HCT116 (cell line): ENCODE measurements at regions not wholly inside any gene's neighbourhood (a gene's known extent, or its start where the extent isn't known, plus 50 kb on each side); places are given as distances from the start of the nearest gene placed in this dataset.

Experiments used
- ATAC-seq: fragments of 200-7000 bp; cut with Tn5 transposase; 2 replicates; pipeline ENCODE4 v1.9.1; 2020; ENCODE audit warnings: mild to moderate bottlenecking, moderate library complexity
- BruUV-seq: library from RNA; stranded (reverse); fragments of 400-500 nt; replicated peaks from 2 replicates; lab custom pipeline; 2021; lab: Mats Ljungman, UMichigan
- CTCF ChIA-PET: fragments of 300-600 bp; sonication (Branson Sonifier 250); formaldehyde crosslinking; loops from one replicate; lab custom pipeline; 2021; ENCODE audit warnings: antibody characterized with exemption; lab: Charles Lee
- POLR2A ChIA-PET: fragments of 300-600, 350-600 bp; sonication (Branson Sonifier 250); formaldehyde crosslinking; loops from one replicate; lab custom pipeline; 2021; ENCODE audit warnings: antibody characterized with exemption; lab: Charles Lee
- RAD21 ChIA-PET, 2 experiments: fragments of 300-600 bp; sonication (Branson Sonifier 250); formaldehyde crosslinking; loops; one replicate each; lab custom pipeline; 2023; ENCODE audit warnings: low total read pairs in 2 of 2; ENCODE audit not compliant: uncharacterized antibody in 2 of 2, unreplicated experiment in 2 of 2, low non-redundant PET in 1 of 2; lab: Charles Lee
- DNase-seq: peaks from one replicate; pipeline ENCODE4 v3.0.0-alpha.2; 2010; ENCODE audit warnings: low read depth, low spot score
- H2AFZ ChIP-seq: fragments of 200-600 bp; shearing (Covaris generic), sonication (generic); 2 replicates; pipeline ENCODE4 v1.6.1; 2017; ENCODE audit warnings: low read depth, mixed run types, mixed read lengths, antibody characterized with exemption, low read length; ENCODE audit not compliant: poor library complexity, severe bottlenecking
- H3K27ac ChIP-seq: 2 replicates; pipeline ENCODE4 v1.5.1; 2012; ENCODE audit warnings: low read depth, low read length
- H3K27me3 ChIP-seq: fragments of 200-600 bp; sonication (generic); 2 replicates; pipeline ENCODE4 v1.6.1; 2016; ENCODE audit warnings: mixed run types, low read length, mixed read lengths; ENCODE audit not compliant: insufficient read depth
- H3K36me3 ChIP-seq, 2 experiments: fragments of 200-500 bp in 1 of 2; fragments of 200-600 bp in 1 of 2; sonication (Bioruptor generic) in 1 of 2; sonication (generic) in 1 of 2; 2 replicates each; pipeline versions ENCODE4 v1.5.1 to v1.6.1; 2014 to 2016; ENCODE audit warnings: low read length in 2 of 2, inconsistent platforms in 1 of 2, mixed read lengths in 1 of 2, mixed run types in 1 of 2; ENCODE audit not compliant: insufficient read depth in 2 of 2, control insufficient read depth in 1 of 2
- H3K4me1 ChIP-seq, 2 experiments: fragments of 200-600 bp in 1 of 2; sonication (generic) in 1 of 2; 2 replicates each; pipeline versions ENCODE4 v1.5.1 to v1.6.1; 2012 to 2017; ENCODE audit warnings: low read length in 2 of 2, inconsistent platforms in 1 of 2, mild to moderate bottlenecking in 1 of 2, mixed read lengths in 1 of 2, mixed run types in 1 of 2, moderate library complexity in 1 of 2; ENCODE audit not compliant: insufficient read depth in 2 of 2, control insufficient read depth in 1 of 2
- H3K4me2 ChIP-seq: fragments of 200-600 bp; sonication (generic); 2 replicates; pipeline ENCODE4 v1.6.1; 2017; ENCODE audit warnings: mixed run types, low read length, mixed read lengths
- H3K4me3 ChIP-seq, 2 experiments: fragments of 200-600 bp in 1 of 2; sonication (generic) in 1 of 2; replicated peaks in 1 of 2; 2 replicates each; pipeline ENCODE4 v1.5.1; 2011 to 2016; ENCODE audit warnings: low read length in 2 of 2, control low read depth in 1 of 2, low read depth in 1 of 2, mild to moderate bottlenecking in 1 of 2, mixed read lengths in 1 of 2, mixed run types in 1 of 2
- H3K79me2 ChIP-seq: fragments of 200-600 bp; sonication (generic); 2 replicates; pipeline ENCODE4 v1.6.1; 2017; ENCODE audit warnings: mild to moderate bottlenecking, mixed run types, low read length, moderate library complexity, mixed read lengths; ENCODE audit not compliant: insufficient read depth
- H3K9ac ChIP-seq: fragments of 200-600 bp; sonication (generic); 2 replicates; pipeline ENCODE4 v1.6.1; 2016; ENCODE audit warnings: low read length, mixed read lengths
- H3K9me2 ChIP-seq: fragments of 200-600 bp; sonication (generic), shearing (Covaris generic); 2 replicates; pipeline ENCODE4 v1.6.1; 2017; ENCODE audit warnings: mixed run types, mild to moderate bottlenecking, moderate library complexity; ENCODE audit not compliant: insufficient read depth
- H3K9me3 ChIP-seq, 2 experiments: fragments of 200-500 bp in 1 of 2; fragments of 200-600 bp in 1 of 2; sonication (Bioruptor generic) in 1 of 2; sonication (generic) in 1 of 2; 2 replicates each; pipeline ENCODE4 v1.6.1; 2014 to 2017; ENCODE audit warnings: low read length in 2 of 2, mixed read lengths in 2 of 2, inconsistent platforms in 1 of 2, low read depth in 1 of 2, mild to moderate bottlenecking in 1 of 2, mixed run types in 1 of 2, moderate library complexity in 1 of 2; ENCODE audit not compliant: control insufficient read depth in 1 of 2, insufficient read depth in 1 of 2
- H4K20me1 ChIP-seq: fragments of 200-600 bp; sonication (generic), shearing (Covaris generic); 2 replicates; pipeline ENCODE4 v1.6.1; 2017; ENCODE audit warnings: mixed run types, mild to moderate bottlenecking, moderate library complexity; ENCODE audit not compliant: insufficient read depth
- CBX3 ChIP-seq: IDR thresholded peaks from 2 replicates; pipeline ENCODE4 v1.6.1; 2012; ENCODE audit warnings: low read depth
- EZH2 ChIP-seq: fragments of 200-600 bp; sonication (generic); IDR thresholded peaks from 2 replicates; pipeline ENCODE4 v1.6.1; 2017; ENCODE audit warnings: antibody characterized with exemption, mixed run types
- EZH2phosphoT487 ChIP-seq: fragments of 200-600 bp; IDR thresholded peaks from 2 replicates; pipeline ENCODE4 v1.6.1; 2018; ENCODE audit warnings: antibody characterized with exemption, borderline replicate concordance
- POLR2AphosphoS5 ChIP-seq: IDR thresholded peaks from 2 replicates; pipeline ENCODE4 v1.6.1; 2011; ENCODE audit warnings: mild to moderate bottlenecking, low read depth, low read length, moderate library complexity
- RAD21 ChIP-seq: IDR thresholded peaks from 2 replicates; pipeline ENCODE4 v1.6.1; 2012; ENCODE audit warnings: low read depth, mild to moderate bottlenecking
- SP1 ChIP-seq: IDR thresholded peaks from 2 replicates; pipeline ENCODE4 v1.6.1; 2012; ENCODE audit warnings: low read depth
- intact Hi-C: fragments of 100-400 bp; cut with micrococcal nuclease; formaldehyde crosslinking; loops from 2 replicates; pipeline ENCODE4 v1.10.0; 2022
- TF ChIP-seq, protein P1 (sequence below): IDR thresholded peaks from 2 replicates; pipeline ENCODE4 v1.6.1; 2012
- TF ChIP-seq, protein P2 (sequence below), 3 experiments: fragments of 200-600 bp in 1 of 3; sonication (generic) in 1 of 3; IDR thresholded peaks in 2 of 3; conservative IDR thresholded peaks in 1 of 3; 2 replicates each; pipeline ENCODE4 v1.5.1; 2012 to 2017; ENCODE audit warnings: low read depth in 2 of 3, low read length in 2 of 3, antibody characterized with exemption in 1 of 3, borderline replicate concordance in 1 of 3, control low read depth in 1 of 3, mild to moderate bottlenecking in 1 of 3, mixed read lengths in 1 of 3, mixed run types in 1 of 3, moderate library complexity in 1 of 3; ENCODE audit not compliant: insufficient read depth in 1 of 3
- TF ChIP-seq, protein P3 (sequence below): IDR thresholded peaks from 2 replicates; pipeline ENCODE4 v1.6.1; 2012; ENCODE audit warnings: low read depth

DNA sequence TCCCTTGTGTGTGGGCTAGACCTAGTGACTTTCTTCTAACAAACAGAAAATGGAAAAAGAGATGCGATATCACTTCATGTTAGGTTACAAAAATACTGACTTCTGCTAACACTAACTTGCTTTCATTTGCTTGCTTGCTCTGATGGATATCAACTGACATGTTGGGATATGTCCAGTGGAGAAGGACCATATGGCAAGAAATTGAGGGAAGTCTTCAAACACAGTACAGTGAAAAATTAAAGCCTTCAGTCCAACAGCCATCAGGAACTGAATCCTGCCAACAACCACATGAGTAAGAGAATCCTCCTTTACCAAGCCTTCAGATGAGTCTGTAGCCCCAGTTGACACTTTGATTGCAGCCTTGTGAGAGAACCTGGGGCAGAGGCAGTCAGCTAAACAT lies 143.9 kb downstream of the MAIP1 start:
- intact Hi-C loops = no loop called here
- BruUV-seq = no TSS peak
- CTCF ChIA-PET = no interaction called here

DNA sequence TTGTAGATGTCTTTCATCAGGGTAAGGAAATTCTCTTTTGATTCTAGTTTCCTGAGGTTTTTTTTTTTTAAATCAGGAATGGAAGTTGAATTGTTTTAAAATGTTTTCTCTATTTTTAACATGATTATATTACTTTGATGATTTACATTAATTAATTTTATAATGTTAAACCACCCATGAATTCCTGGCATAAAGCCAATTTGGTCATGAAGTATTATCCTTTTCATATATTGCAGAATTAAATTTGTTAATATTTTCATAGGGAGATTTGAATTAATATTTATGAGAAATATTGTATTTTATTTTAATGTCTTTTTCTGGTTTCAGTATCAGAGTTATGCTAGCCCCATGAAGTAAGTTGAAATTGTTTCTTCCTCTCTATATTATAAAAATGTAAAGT lies 144.6 kb downstream of the MAIP1 start:
- Histone ChIP-seq H2AFZ (no peak overlapping the region), H3K79me2 (no peaks in the 10 kb centered on the region), H3K9me3 (no peaks in the 10 kb centered on the region), H3K27ac (no peak overlapping the region), H3K9ac (no peak overlapping the region), H3K9me2 (no peaks in the 10 kb centered on the region), H4K20me1 (no peaks in the 10 kb centered on the region), H3K27me3 (no peaks in the 10 kb centered on the region), H3K36me3 (no peaks in the 10 kb centered on the region), H3K4me3 (no peak overlapping the region), H3K4me1 (no peaks in the 10 kb centered on the region), H3K4me2 (no peak overlapping the region)
- no TSS peak for BruUV-seq
- intact Hi-C loops = no loop called here
- ATAC-seq = no peak
- TF ChIP-seq POLR2AphosphoS5 (no peak), SP1 (no peak), CBX3 (no peak), EZH2 (no peak)
- TF ChIP-seq, protein P1, sequence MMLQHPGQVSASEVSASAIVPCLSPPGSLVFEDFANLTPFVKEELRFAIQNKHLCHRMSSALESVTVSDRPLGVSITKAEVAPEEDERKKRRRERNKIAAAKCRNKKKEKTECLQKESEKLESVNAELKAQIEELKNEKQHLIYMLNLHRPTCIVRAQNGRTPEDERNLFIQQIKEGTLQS = no peak
- TF ChIP-seq, protein P2, sequence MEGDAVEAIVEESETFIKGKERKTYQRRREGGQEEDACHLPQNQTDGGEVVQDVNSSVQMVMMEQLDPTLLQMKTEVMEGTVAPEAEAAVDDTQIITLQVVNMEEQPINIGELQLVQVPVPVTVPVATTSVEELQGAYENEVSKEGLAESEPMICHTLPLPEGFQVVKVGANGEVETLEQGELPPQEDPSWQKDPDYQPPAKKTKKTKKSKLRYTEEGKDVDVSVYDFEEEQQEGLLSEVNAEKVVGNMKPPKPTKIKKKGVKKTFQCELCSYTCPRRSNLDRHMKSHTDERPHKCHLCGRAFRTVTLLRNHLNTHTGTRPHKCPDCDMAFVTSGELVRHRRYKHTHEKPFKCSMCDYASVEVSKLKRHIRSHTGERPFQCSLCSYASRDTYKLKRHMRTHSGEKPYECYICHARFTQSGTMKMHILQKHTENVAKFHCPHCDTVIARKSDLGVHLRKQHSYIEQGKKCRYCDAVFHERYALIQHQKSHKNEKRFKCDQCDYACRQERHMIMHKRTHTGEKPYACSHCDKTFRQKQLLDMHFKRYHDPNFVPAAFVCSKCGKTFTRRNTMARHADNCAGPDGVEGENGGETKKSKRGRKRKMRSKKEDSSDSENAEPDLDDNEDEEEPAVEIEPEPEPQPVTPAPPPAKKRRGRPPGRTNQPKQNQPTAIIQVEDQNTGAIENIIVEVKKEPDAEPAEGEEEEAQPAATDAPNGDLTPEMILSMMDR (IDR thresholded peaks at IDR 0.05 in 2 of 3, conservative IDR thresholded peaks at IDR 0.05 in 1 of 3; ENCODE audit: borderline replicate concordance in 1 of 3, insufficient read depth in 1 of 3, low read depth in 2 of 3, low read length in 2 of 3) = no peak
- POLR2A ChIA-PET = no interaction called here
- DNase-seq = no peak
- CTCF ChIA-PET = no interaction called here
- RAD21 ChIA-PET = no interaction called here

More for the DNA sequence above, 143.9 kb downstream of the MAIP1 start:
- H3K4me2 ChIP-seq = no peak overlapping the region
- H3K4me1 ChIP-seq = no peaks in the 10 kb centered on the region
- H4K20me1 ChIP-seq = no peaks in the 10 kb centered on the region
- no peaks in the 10 kb centered on the region for H3K9me3 ChIP-seq
- no peak overlapping the region for H3K9ac ChIP-seq
- ATAC-seq (no peak), DNase-seq (no peak)
- H3K4me3 ChIP-seq = no peak overlapping the region
- H3K9me2 ChIP-seq = no peaks in the 10 kb centered on the region
- H3K79me2 ChIP-seq = no peaks in the 10 kb centered on the region
- H2AFZ ChIP-seq = no peak overlapping the region
- POLR2A ChIA-PET = no interaction called here
- H3K36me3 ChIP-seq = no peaks in the 10 kb centered on the region
- TF ChIP-seq RAD21 (no peak), EZH2phosphoT487 (no peak)
- TF ChIP-seq, protein P3, sequence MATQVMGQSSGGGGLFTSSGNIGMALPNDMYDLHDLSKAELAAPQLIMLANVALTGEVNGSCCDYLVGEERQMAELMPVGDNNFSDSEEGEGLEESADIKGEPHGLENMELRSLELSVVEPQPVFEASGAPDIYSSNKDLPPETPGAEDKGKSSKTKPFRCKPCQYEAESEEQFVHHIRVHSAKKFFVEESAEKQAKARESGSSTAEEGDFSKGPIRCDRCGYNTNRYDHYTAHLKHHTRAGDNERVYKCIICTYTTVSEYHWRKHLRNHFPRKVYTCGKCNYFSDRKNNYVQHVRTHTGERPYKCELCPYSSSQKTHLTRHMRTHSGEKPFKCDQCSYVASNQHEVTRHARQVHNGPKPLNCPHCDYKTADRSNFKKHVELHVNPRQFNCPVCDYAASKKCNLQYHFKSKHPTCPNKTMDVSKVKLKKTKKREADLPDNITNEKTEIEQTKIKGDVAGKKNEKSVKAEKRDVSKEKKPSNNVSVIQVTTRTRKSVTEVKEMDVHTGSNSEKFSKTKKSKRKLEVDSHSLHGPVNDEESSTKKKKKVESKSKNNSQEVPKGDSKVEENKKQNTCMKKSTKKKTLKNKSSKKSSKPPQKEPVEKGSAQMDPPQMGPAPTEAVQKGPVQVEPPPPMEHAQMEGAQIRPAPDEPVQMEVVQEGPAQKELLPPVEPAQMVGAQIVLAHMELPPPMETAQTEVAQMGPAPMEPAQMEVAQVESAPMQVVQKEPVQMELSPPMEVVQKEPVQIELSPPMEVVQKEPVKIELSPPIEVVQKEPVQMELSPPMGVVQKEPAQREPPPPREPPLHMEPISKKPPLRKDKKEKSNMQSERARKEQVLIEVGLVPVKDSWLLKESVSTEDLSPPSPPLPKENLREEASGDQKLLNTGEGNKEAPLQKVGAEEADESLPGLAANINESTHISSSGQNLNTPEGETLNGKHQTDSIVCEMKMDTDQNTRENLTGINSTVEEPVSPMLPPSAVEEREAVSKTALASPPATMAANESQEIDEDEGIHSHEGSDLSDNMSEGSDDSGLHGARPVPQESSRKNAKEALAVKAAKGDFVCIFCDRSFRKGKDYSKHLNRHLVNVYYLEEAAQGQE = no peak
- RAD21 ChIA-PET = no interaction called here
- no peaks in the 10 kb centered on the region for H3K27me3 ChIP-seq
- H3K27ac ChIP-seq = no peak overlapping the region
